GM21786 (cell line): ENCODE measurements at regions not wholly inside any gene's neighbourhood (a gene's known extent, or its start where the extent isn't known, plus 50 kb on each side); places are given as distances from the start of the nearest gene placed in this dataset.
"Not testable (repeated sequence)": the region's sequence is repeated elsewhere in the genome, so short reads cannot be mapped to it uniquely, and the experiment has no call there.

Source experiments
- ATAC-seq: cut with Tn5 transposase; IDR thresholded peaks from one replicate; pipeline ENCODE4 v1.9.1; 2021; ENCODE audit not compliant: unreplicated experiment

DNA sequence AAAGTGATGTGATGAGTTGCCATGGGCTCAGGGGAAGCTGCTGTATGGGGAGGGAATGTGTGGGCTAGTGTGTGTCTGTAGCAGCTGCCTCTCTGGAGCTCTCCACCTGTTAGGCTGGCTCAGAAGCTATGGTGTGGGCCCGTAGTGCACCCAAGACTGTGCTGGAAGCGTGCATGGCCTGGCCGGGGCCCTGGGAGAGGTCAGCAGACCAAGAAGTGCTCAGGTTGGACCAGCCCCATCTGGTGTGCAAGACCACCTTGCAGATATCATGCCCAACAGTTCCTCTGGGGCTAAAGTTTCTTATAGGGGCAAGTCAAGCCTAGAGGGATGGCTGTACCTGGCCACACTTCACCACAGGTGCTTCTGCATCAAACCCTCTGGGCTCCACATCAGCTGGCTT lies 274.4 kb upstream of the CCDC179 start:
- no peak for ATAC-seq

- ATAC-seq: no peak
Measured at GRCh38 chr11:23138761-23139160, 278.5 kb upstream of the CCDC179 start.

- ATAC-seq: no peak
Measured at GRCh38 chr11:23143022-23143421, 282.7 kb upstream of the CCDC179 start.

GRCh38 chr11:23151819-23152218 lies 291.5 kb upstream of the CCDC179 start:
- ATAC-seq: no peak

DNA sequence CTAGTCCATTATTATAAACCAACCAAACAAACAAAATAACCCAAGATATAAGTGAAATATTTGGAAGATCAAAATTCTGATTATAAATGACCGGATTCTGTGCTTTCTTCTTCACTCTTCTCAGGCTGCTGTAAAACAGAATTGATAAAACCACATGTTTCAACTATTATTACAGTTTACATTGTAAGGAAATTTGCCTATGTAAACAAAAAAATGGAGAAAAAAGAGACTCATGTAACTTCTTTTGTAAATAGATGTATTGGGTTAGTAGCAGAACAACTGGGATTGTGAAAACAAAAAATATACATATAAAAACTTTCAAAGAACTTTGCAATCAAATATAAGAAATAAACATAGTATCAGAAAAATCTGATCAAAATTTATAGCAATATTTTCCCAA lies 295.2 kb upstream of the CCDC179 start:
- ATAC-seq: no peak

- no peak for ATAC-seq
Measured at GRCh38 chr11:23164022-23164421, 303.7 kb upstream of the CCDC179 start.

DNA sequence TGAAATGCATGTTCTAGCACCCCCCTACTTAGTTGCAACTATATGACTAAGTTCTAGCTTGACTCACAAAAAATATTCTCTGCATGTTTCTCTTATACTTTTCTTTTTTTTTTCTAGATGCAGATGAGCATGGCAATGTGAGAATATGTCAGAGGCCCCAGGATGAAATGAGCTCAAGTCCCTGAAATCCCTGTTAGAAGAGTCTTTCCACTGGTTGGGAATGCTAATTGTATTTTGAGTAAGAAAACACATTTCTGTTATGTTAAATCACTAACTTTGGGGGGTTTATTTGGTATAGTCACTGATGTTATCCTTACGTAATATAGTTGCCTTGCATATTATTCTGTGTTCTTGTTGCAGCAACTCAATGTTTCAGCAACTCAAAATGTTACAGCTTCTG lies 306.1 kb upstream of the CCDC179 start:
- ATAC-seq: no peak

- ATAC-seq: no peak
Measured at GRCh38 chr11:23179609-23180008, 319.3 kb upstream of the CCDC179 start.

DNA sequence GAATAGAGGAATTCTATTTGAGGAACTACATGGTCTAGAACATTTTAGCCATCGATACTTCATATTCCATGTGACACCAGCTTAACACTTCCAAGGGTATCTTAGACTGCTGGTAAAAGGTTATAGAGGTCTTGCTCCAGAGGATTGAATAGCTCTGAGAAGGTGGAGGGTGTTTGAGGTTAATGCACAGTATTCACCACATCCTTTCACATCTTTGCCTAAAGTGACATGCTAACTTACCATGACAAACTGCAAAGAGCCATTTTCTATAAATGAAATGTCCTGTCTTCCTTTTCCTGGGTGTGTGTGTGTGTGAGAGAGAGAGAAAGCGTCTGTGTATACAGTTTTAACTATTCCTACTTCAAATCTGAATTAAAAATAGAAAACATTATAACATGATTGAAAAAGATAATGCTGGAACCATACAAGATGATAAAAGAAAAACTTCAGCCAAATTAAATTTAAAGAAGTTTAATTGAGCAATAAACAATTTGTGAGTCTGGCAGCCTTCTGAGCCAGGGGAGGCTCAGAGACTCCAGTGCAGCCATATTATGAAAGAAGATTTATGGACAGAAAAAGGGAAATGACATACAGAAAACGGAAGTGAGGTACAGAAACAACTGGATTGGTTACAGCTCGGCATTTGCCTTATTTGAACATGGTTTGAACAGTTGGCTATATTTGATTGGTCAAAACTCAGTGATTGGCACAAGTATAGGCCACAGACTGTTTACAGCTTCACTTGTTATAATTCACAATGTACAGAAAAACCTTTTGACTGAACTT lies 320.9 kb upstream of the CCDC179 start:
- no peak for ATAC-seq

GRCh38 chr11:23192256-23192655 lies 332.0 kb upstream of the CCDC179 start:
- ATAC-seq: no peak

GRCh38 chr11:23201936-23202522 lies 341.8 kb upstream of the CCDC179 start:
- no peak for ATAC-seq

DNA sequence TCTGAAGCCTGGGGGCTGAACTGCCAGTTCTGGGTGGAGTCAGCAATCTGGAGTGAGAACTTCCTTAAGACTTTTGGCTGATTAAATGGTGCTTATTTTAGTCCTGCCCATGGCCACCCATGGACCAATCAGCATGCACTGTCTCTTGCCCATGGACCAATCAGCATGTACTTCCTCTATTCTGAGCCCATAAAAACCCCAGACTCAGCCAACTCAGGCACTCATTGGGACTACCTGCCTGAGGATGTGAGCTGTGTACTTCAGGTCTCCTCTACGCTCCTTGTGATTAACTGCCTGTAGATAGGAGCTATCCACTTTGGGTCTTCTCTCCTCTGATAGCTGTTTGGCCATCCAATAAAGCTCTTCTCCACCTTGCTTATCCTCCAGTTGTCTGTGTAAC lies 342.3 kb upstream of the CCDC179 start:
- no peak for ATAC-seq

- no peak for ATAC-seq
Measured at GRCh38 chr11:23205156-23205871, 345.0 kb upstream of the CCDC179 start.

DNA sequence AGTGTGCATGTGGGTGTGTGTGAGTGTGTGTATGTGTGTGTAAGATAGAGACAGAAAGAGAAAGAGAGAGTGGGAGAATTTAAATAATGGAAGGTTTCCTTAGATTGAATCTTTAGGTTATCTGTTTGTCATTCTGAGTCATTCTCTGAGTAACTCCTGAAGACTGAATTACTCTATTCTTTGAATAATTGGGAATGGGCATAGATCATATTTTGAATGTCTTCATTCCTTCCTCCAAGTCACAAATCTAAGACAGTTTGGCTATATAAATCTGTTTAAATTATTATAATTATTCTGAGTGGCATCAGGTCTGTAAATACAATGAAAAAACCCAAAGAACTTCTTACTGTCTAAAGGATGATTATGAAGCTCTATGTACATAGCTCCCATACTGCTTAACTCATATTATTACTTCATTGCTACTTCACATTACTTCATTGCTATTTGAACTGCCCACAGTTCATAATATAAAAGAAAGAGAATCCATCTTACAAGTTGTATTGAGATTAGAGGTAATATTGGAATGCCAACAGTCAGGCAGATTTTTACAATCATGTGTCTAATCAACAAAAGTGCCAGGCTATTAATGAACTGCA lies 346.6 kb upstream of the CCDC179 start:
- ATAC-seq: no peak

- ATAC-seq: no peak
Measured at GRCh38 chr11:23211221-23211620, 350.9 kb upstream of the CCDC179 start.

- ATAC-seq: no peak
Measured at GRCh38 chr11:23212807-23213206, 352.5 kb upstream of the CCDC179 start.

DNA sequence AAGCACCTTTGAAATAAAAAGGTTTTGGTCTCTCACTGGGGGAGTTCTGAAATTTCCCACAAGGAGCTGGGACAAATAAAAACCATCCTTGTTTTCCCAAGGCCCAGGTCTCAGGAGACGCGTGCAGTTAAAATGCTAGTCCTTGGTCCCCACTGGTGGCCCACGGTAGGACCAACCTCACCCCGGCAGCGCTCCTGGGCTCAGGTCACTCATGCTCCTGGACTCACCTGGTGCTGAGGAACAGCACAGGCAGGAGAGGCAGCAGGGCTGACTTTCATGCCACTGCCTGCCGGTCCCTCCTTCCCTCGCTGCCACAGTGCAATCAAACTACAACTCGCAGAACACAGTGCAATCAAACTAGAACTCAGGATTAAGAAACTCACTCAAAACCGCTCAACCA lies 356.8 kb upstream of the CCDC179 start:
- ATAC-seq: no peak

DNA sequence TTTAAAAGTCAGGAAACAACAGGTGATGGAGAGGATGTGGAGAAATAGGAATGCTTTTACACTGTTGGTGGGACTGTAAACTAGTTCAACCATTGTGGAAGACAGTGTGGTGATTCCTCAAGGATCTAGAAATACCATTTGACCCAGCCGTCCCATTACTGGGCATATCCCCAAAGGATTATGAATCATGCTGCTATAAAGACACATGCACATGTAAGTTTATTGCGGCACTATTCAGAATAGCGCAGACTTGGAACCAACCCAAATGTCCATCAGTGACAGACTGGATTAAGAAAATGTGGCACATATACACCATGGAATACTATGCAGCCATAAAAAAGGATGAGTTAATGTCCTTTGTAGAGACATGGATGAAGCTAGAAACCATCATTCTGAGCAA lies 359.8 kb upstream of the CCDC179 start:
- not testable (repeated sequence) for ATAC-seq

GRCh38 chr11:23221366-23221765 lies 361.1 kb upstream of the CCDC179 start:
- no peak for ATAC-seq

DNA sequence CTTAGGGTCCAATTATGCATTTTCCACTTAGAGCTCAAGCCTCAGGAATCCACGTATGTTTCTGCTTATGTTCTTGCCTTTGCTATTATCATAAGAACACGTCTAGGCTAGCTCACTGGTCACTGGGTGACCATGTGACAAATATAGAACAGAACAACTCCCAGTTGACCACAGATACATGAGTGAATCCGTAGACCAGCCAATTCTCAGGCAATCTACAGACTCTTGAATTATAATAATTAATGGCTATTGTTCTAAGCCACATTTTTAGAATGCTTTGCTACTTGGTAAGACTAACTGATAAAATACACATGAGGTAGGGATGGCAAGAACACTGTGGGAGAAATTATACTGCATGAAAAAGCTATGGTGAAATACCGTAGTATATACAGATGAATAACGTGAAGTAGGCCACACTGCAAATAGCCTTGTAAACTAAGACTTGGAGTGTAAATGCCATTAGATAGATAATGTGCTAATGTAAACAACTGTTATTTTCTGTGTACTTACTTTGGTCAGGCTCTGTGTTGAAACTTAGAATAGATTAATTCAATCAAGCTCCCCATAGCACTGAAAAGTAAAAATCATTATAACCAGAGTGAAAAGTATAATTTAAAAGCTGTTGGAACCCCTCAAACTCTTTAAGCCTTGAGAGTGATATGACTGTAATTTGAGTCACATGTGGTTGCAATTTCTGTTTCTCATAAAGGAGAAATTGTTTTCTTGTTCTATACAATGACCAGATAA lies 366.2 kb upstream of the CCDC179 start:
- no peak for ATAC-seq

DNA sequence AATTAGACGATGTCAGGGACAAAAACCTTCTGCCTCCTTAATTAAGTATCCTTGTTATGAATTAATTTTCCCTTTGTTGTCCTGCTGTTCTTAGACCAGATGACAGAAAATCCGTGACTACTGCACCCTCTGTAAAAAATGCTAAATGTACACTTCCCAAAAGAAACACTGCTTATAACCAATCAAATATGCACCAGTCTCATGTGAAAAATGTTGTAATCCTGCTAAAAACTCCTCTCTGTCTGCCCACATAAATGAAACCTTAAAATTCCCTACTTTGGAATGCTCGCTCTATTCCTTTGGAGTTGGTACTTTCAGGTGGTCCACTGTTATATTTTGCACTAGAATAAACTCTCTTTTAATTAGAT lies 366.8 kb upstream of the CCDC179 start:
- ATAC-seq: no peak
